GDM1 (cell line): ENCODE measurements at regions not wholly inside any gene's neighbourhood (a gene's known extent, or its start where the extent isn't known, plus 50 kb on each side); places are given as distances from the start of the nearest gene placed in this dataset.
"Not testable (repeated sequence)": the region's sequence is repeated elsewhere in the genome, so short reads cannot be mapped to it uniquely, and the experiment has no call there.

Source experiments
- DNase-seq: peaks from one replicate; lab custom pipeline; 2025; lab: John Stamatoyannopoulos, UW

- no peak for DNase-seq
Observed at GRCh38 chr3:6018456-6018855, 830.9 kb downstream of the EDEM1 start.

- DNase-seq: no peak
Observed at GRCh38 chr3:6022621-6023020, 835.1 kb downstream of the EDEM1 start.

DNA sequence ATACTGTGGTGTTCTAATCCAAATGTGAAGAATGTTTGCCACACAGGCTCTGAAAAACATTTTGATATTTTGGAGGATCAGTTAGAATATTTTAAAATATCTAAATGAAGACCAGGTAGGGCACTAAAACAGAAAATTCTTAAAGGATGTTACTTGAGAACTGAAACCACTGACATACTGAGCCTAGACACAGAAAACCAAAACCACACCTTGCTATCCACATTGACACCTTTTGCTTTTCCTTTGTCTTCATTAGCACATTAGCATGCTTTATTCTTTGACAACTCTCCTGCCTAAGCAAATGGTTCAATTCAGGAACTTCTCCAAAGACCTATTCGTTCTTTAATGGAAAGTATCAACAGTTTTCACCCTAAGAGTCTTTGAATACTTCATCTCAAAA lies 835.9 kb upstream of the GRM7 start:
- no peak for DNase-seq

GRCh38 chr3:6030648-6031047 lies 830.3 kb upstream of the GRM7 start:
- DNase-seq: not testable (repeated sequence)

DNA sequence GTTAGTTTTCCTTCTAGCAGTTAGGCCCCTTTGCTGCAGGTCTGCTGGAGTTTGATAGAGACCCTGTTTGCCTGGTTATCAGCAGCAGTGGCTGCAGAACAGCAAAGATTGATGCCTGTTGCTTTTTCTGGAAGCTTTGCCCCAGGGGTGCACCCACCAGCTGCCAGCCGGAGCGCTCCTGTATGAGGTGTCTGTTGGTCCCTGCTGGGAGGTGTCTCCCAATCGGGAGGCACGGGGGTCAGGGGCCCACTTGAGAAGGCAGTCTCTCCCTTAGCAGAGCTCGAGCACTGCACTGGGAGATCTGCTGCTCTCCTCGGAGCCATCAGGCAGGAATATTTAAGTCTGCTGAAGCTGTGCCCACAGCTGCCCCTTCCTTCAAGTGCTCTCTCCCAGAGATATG lies 825.3 kb upstream of the GRM7 start:
- no peak for DNase-seq

- no peak for DNase-seq
Observed at GRCh38 chr3:6039971-6040370, 820.9 kb upstream of the GRM7 start.

DNA sequence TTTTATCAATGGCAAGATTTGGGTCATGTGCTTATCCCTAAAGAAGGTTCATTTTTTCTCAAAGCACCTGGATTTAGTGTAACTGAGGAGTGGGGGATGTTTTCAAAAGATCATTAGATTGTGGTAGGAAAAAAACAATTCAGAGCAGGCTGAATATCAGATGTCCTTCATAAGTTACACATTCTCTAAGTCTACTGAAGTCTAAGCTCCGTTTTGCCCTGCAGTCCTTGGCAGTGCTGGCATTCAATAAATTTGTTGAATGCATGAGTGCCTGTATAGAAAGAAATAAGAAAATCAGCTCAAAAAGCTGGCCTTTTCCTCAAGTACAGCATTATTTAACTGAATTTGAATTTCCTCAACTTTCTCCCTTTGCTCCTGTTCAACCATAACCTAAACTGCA lies 819.0 kb upstream of the GRM7 start:
- DNase-seq: no peak

- no peak for DNase-seq
Observed at GRCh38 chr3:6047016-6047415, 813.9 kb upstream of the GRM7 start.

DNA sequence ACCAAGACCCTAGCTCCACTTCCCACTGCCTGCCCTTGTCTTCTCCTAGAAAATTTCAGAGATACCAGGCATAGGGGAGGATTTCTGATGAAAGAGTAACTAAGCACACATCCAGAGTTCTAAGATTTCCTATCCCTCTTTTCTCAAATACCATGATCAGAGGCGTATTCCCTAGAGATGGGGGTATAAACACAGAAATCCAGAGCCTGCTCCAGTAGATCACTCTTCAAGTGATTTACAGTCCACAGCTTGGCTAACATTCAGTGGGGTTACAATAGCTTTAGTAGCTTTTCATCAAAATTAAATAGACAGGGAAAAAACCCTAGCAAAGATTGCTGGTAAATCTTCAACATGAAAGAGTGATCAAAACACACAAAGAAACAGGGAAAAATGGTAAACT lies 800.7 kb upstream of the GRM7 start:
- DNase-seq: no peak

DNA sequence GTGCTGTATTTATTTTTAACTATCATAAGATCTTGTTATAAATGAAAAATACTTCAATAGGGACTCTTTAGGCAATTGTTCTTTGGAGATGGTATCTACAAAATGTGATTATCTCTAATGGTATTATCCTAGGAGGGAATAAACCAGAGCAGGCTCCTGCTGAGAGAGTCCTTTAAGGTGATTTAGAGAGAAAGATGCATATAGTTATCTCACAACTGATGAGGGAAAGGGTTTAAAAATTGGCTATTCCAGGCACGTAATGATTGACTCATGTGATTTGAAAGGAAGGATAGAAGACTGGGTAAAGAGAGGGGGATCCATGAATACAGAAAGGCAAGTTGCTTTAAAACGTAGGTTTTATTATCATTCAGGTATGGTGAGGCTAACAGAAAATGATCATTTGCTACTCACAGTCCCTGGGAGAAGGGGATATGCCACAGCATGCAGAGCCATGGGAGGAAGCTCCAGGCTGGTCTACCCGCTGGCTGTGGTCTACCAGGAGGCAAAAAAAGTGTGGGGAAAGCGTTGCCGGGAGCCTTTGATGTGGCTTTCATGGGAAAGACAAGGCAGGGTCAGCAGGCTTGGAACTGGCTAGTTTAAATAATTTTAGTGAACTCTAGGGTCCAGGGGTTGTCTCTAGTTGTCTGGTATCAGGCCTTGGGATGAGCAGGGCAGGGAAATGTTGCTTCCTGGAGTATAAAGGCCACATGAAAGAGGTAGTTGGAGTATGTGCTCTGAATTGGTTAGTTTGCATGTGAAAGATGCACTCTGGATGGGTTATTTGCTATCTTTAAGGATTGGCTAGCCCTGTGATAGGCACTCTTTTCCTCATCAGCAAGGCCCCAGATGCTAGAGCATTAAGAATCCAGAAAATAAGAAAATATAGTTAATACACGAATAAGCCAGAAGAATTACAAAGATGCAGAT lies 798.4 kb upstream of the GRM7 start:
- DNase-seq: no peak

- no peak for DNase-seq
Observed at GRCh38 chr3:6066397-6066796, 794.5 kb upstream of the GRM7 start.

GRCh38 chr3:6066868-6067578 lies 793.9 kb upstream of the GRM7 start:
- DNase-seq: not testable (repeated sequence)

- DNase-seq: no peak
Observed at GRCh38 chr3:6074952-6075351, 786.0 kb upstream of the GRM7 start.

GRCh38 chr3:6078436-6078835 lies 782.5 kb upstream of the GRM7 start:
- no peak for DNase-seq

GRCh38 chr3:6079011-6079410 lies 781.9 kb upstream of the GRM7 start:
- no peak for DNase-seq

DNA sequence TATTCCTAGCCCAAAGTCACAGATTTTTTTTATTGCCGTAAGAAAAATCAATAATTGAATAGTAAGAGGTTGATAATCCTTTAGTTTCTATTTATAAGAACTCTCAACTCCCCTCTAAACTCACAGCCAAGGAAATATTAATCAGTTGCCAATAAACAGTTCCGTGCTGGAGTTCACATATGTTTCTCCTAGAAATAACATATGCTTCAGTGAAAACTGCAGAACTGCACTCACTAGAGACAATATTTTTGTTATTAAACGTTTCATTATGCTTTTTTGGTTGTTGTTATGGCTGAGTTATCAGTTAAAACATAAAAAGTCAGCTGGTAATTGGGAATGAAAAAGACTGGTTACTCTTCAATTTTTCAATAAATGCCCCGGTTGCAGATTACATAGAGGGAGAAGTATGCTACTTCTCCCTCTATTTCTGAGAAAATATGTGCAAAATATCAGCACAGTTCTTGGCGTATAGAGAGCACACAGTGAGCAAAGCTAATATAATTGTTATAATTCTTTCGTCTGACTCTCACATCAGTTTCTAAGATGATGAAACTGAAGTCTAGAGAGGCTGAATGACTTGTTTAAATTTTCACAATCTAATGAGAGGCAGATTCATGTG lies 781.2 kb upstream of the GRM7 start:
- no peak for DNase-seq

- DNase-seq: no peak
Observed at GRCh38 chr3:6088433-6088832, 772.5 kb upstream of the GRM7 start.

DNA sequence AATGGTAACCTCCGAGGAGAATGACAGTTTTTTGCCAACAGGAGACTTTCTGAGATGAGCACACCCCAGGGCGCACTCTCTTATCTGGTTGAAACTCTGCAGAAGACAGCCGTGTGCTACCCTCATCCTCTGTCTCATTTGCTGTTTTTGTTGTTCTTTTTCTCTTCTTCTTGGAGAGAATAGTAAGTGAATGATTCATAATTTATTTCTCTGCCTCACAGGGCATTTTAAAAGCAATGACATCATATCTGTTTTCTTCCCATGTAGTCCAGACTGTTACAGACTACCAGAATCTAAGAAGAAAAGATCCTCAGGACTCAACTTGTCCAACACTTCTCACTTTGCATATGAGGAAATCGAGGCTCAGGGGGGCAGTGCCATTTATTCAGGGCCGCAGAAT lies 771.1 kb upstream of the GRM7 start:
- DNase-seq: no peak

DNA sequence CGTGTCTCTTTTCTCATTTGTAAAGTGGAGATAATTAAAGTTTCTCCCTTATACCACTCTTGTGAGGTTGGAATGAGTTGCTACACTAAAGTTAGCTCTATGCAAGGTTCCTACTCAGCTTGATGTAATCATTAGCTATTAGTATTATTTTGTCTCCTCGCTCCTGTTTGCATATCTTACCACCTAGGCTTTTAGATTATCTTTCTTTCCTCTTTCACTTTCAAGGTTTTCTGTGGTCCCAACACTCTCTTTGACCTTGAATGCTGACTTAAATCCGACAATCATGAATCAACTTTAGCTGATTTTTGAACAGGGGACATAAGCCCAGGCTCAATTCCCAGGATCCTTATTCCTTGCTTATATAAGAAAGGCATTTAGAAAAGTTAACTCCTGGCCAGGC lies 769.7 kb upstream of the GRM7 start:
- no peak for DNase-seq

DNA sequence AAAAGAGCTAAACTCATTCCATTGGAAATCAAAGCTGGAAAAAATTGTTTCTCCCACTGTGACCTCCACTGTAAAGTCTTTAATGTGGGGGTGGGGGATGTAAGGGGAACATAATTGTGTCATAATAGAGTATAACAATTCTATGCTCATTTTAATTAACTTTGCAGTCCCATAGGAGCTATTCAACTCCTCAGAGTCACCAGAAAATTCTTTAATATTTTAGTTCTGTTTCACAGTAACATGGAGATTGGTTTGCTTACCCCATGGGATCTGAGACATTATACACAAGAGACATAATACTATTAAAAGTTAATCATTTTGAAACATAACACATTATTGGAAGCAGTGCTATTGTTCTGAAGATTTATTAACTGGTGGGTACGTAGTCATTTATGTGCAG lies 765.9 kb upstream of the GRM7 start:
- DNase-seq: no peak

- no peak for DNase-seq
Observed at GRCh38 chr3:6097021-6097420, 763.9 kb upstream of the GRM7 start.

DNA sequence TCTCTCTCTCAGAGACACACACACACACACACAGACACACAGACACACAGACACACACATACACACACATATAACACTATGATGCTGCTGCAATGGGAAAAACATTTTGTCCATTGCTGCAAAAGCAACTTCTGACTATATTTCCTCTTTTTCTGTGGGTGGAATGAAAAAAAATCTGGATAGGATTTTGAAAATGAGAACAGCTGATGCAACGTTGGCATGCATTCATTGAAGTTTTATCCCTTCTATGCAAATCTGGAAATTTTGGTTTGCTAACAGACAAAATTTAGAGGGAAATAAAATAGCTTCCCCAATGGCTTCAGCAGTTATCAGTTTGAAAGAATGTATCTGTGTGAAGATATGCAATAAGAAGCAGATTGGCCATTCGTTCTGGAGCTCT lies 763.4 kb upstream of the GRM7 start:
- no peak for DNase-seq
